Left forelimb (tissue), 1 donor: ENCODE measurements at regions not wholly inside any gene's neighbourhood (a gene's known extent, or its start where the extent isn't known, plus 50 kb on each side); places are given as distances from the start of the nearest gene placed in this dataset.

Experiments used
- DNase-seq: peaks from one replicate; pipeline ENCODE4 v3.0.0-alpha.2; 2018; ENCODE audit warnings: low spot score

DNA sequence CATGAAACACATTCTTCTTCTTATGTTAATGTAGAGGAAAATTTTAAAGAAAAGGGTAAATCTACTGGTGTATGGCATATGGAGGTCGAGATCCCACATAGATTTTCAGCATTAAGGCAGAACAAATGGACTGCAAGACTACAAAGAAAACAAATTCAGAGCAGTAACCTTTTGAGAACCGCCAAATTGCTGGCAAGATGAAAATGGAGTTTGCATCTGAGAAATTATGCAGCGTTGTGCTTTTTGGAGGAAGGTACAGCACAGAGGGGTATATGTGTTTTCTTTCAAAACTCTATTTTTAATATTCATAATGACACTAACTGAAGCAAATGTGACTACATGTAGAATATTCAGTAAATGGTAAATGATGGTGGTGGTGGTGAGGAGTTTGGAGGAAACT is 59.0 kb upstream of the PARD3B start:
- no peak for DNase-seq

DNA sequence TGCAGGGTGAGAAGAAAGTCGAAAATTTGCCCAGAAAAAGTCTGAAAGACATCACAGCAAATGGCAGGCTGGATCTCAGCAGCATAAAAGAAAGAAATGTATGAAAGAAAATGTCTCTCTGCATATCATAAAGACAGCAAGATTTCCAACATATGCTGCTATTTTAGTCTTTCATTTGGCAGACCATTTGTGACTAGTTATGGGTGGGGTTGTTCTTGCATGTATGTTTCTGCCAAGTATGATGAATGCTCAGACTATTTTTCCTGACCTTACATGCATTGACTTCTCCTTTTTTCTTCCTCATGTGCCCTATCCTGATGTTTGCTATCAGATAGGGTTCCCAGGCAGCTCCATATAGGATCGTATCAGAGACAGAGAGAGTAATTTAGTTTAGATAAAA is 58.5 kb upstream of the PARD3B start:
- DNase-seq = no peak

DNA sequence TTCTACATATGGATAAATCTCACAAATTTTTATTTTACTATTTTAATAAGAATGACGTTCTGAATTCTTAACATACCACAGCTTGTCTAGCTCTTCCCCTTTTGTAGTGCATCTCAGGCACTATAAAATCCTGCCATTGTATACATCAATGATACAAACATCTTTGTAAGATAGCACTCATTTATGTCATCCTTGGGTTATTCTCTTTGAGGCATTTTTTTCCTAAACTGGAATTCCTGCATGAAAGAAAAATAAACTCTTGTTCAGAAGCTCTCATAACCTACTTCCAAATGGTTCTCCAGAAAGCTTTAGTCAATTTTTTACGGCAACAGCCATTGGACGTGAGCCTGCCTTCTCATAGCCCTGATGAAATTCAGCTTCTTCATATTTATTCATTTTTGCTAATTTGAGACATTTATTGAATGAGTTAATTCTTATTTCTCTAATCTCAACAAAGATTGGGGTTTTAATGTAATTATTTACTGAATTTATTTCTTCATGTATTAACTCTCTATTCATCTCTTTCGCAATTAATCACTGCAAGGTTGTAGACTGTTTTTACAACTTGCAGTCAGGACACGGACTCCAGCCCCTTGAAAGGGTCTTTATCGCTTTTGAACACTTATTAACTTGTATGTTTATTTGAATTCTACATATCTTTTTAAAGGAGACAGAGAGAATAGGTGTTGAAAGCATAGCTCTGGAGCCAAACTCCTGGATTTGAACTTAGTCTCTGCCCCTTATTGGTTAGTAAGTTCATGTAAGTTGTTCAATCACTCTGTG is 57.6 kb upstream of the PARD3B start:
- DNase-seq = no peak

DNA sequence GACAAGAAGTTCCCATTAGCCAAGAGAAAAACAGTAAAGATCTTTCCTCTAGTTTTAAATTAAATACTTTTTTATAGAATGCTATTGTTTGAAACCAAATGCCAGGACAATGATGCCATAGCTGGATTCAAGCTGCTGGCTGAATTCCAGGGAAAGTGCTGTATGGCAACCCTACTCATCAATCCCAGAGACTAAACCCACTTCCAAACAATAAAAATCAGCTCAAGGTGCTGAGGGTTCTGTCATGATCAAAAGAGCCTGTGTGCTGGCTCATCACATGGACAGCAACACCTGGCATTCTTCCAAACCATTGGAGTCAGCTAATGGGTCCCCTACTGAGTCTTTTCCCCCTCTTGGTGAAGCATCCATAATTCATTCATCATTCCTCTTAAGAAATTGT is 53.7 kb upstream of the PARD3B start:
- no peak for DNase-seq

DNA sequence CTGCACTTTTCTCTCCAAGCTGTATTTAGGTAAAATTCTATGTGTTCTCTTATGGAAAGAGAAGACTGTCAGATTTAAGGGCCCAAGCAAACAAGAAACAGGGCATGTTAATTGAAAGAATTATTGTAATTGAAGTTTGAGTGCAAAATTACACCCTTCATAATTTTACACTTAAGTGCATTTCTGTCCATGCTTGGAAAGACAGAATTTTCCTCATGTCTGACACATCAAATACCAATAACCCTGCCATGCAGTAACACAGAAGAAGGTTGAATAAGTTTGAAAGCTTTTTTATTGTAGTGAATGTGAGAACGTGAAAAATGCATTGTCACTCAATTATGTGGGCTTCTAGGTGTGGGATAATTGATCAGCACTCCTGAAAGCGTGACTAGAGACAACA is 52.9 kb upstream of the PARD3B start:
- DNase-seq = no peak

DNA sequence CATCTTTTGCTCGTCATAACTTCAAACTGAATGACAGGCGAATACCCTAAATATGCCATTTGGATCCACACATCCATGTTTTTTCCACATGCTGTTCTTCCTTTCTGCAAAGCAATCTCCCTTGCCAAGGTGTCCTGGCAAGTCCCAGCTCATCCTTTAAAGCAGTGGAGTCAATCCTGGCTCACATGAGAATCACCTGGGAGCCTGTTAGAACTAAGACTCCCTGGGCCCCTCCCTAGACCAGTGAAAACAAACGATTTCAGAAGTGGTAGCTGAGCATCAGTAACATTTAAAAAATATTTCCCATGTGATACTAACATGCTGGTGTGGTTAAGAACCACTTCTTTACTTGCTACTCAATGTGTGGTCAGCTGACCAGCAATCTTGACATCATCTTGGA is 50.6 kb upstream of the PARD3B start:
- no peak for DNase-seq

DNA sequence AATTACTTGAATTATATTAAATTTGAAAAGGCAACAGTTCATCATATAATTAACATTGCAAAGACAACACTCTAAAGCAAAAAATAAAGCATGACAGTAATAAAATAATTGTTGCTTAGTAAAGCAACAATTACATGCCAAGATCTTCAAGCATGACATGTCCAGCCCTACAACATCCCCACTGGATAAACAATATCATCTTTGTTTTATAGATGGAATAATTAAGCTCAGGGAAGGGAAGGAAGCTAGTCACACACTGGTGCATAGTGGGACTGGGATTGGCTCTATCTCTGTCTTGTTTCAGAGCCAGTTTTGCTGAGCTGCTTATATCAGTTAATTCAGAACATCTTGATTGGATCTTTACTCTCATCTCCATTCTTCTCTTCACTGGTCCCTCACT is 49.9 kb upstream of the PARD3B start:
- DNase-seq = no peak
